ENCODE measurements at regions not wholly inside any gene's neighbourhood (a gene's known extent, or its start where the extent isn't known, plus 50 kb on each side); places are given as distances from the start of the nearest gene placed in this dataset.

DNA sequence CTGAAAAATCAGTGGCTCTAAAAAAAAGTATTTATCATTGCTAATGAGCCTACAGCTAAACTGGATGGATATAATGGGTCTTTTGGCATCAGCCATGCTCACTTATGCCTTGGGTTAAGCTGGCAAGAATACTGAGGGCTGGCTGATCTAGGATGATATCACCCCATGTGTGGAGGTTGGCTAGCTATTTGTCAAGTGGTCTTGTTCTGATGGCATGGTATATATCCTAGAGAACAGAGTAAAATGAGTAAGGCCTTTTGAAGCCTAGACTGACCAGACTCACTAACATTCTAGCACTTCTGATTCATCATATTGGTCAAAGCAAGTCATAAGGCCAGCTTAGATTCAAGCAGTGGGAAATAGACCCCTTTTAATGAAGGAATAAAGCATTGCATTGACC is 383.0 kb downstream of the SLITRK1 start:
- TF ChIP-seq, protein P1, sequence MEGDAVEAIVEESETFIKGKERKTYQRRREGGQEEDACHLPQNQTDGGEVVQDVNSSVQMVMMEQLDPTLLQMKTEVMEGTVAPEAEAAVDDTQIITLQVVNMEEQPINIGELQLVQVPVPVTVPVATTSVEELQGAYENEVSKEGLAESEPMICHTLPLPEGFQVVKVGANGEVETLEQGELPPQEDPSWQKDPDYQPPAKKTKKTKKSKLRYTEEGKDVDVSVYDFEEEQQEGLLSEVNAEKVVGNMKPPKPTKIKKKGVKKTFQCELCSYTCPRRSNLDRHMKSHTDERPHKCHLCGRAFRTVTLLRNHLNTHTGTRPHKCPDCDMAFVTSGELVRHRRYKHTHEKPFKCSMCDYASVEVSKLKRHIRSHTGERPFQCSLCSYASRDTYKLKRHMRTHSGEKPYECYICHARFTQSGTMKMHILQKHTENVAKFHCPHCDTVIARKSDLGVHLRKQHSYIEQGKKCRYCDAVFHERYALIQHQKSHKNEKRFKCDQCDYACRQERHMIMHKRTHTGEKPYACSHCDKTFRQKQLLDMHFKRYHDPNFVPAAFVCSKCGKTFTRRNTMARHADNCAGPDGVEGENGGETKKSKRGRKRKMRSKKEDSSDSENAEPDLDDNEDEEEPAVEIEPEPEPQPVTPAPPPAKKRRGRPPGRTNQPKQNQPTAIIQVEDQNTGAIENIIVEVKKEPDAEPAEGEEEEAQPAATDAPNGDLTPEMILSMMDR (conservative IDR thresholded peaks at IDR 0.05; ENCODE audit: low read depth in 2 of 2): no peak
- TF ChIP-seq JUNB (IDR thresholded peaks at IDR 0.05; ENCODE audit: unreplicated experiment) (no peak), ETS1 (IDR thresholded peaks at IDR 0.05) (no peak), POLR2AphosphoS5 (IDR thresholded peaks at IDR 0.05; ENCODE audit: low read depth) (no peak)
